Neuronal stem cell (in vitro differentiated cells): ENCODE measurements at regions not wholly inside any gene's neighbourhood (a gene's known extent, or its start where the extent isn't known, plus 50 kb on each side); places are given as distances from the start of the nearest gene placed in this dataset.

ENCODE experiments used
- DNase-seq: peaks from one replicate; pipeline ENCODE4 v3.0.0-alpha.2; 2013; ENCODE audit warnings: low spot score
- H2AFZ ChIP-seq: one replicate; pipeline ENCODE4 v1.6.1; 2013; ENCODE audit warnings: mild to moderate bottlenecking, low read length, inconsistent platforms
- H2AK5ac ChIP-seq: 2 replicates; pipeline ENCODE4 v1.6.1; 2013; ENCODE audit warnings: low read depth, mild to moderate bottlenecking, inconsistent platforms, low read length, moderate library complexity, mixed read lengths
- H2BK120ac ChIP-seq: 2 replicates; pipeline ENCODE4 v1.6.1; 2013; ENCODE audit warnings: low read depth, mild to moderate bottlenecking, inconsistent platforms, low read length, moderate library complexity, mixed read lengths
- H2BK12ac ChIP-seq: one replicate; pipeline ENCODE4 v1.6.1; 2013; ENCODE audit warnings: low read length, inconsistent platforms
- H2BK15ac ChIP-seq: 2 replicates; pipeline ENCODE4 v1.6.1; 2013; ENCODE audit warnings: mild to moderate bottlenecking, low read length, inconsistent platforms, mixed read lengths
- H2BK5ac ChIP-seq: one replicate; pipeline ENCODE4 v1.6.1; 2013; ENCODE audit warnings: inconsistent platforms, mild to moderate bottlenecking, low read length, moderate library complexity
- H3K14ac ChIP-seq: one replicate; pipeline ENCODE4 v1.6.1; 2013; ENCODE audit warnings: low read length, inconsistent platforms
- H3K18ac ChIP-seq: 2 replicates; pipeline ENCODE4 v1.6.1; 2013; ENCODE audit warnings: low read length, inconsistent platforms
- H3K23ac ChIP-seq: 2 replicates; pipeline ENCODE4 v1.6.1; 2013; ENCODE audit warnings: low read depth, mild to moderate bottlenecking, mixed read lengths, low read length, inconsistent platforms; ENCODE audit not compliant: poor library complexity
- H3K27ac ChIP-seq: replicated peaks from 3 replicates; pipeline ENCODE4 v1.5.1; 2013; ENCODE audit warnings: low read length, inconsistent platforms
- H3K27me3 ChIP-seq, 3 experiments: 2 replicates each; pipeline ENCODE4 v1.6.1; 2013; ENCODE audit warnings: low read length in 3 of 3, mild to moderate bottlenecking in 2 of 3, inconsistent platforms in 1 of 3, low read depth in 1 of 3, mixed read lengths in 1 of 3, moderate library complexity in 1 of 3; ENCODE audit not compliant: control insufficient read depth in 3 of 3, insufficient read depth in 3 of 3
- H3K36me3 ChIP-seq, 2 donors: replicated peaks in 1 of 2; 2 replicates each; pipeline ENCODE4 v1.6.1; 2013; ENCODE audit warnings: low read length in 2 of 2; ENCODE audit not compliant: control insufficient read depth in 2 of 2, insufficient read depth in 2 of 2
- H3K4ac ChIP-seq: 2 replicates; pipeline ENCODE4 v1.6.1; 2013; ENCODE audit warnings: inconsistent platforms, mild to moderate bottlenecking, low read length, moderate library complexity
- H3K4me1 ChIP-seq, 2 donors: 1 replicate in 1 of 2; 2 replicates in 1 of 2; pipeline ENCODE4 v1.6.1; 2013; ENCODE audit warnings: low read length in 2 of 2, low read depth in 1 of 2; ENCODE audit not compliant: control insufficient read depth in 2 of 2, insufficient read depth in 1 of 2
- H3K4me2 ChIP-seq: one replicate; pipeline ENCODE4 v1.6.1; 2013; ENCODE audit warnings: mild to moderate bottlenecking, low read length, inconsistent platforms; ENCODE audit not compliant: insufficient read depth, poor library complexity, severe bottlenecking
- H3K4me3 ChIP-seq, 2 donors: 2 replicates each; pipeline ENCODE4 v1.5.1; 2013; ENCODE audit warnings: low read length in 2 of 2, mild to moderate bottlenecking in 2 of 2, inconsistent platforms in 1 of 2, moderate library complexity in 1 of 2
- H3K79me1 ChIP-seq: one replicate; pipeline ENCODE4 v1.6.1; 2013; ENCODE audit warnings: low read depth, mild to moderate bottlenecking, inconsistent platforms, low read length, moderate library complexity
- H3K9ac ChIP-seq: one replicate; pipeline ENCODE4 v1.6.1; 2013; ENCODE audit warnings: mild to moderate bottlenecking, low read depth, low read length, inconsistent platforms; ENCODE audit not compliant: poor library complexity
- H3K9me3 ChIP-seq, 2 donors: replicated peaks in 1 of 2; 2 replicates each; pipeline versions ENCODE3 to v1.6.1; 2013; ENCODE audit warnings: low read length in 2 of 2, mild to moderate bottlenecking in 2 of 2, inconsistent platforms in 1 of 2, low read depth in 1 of 2, mixed read lengths in 1 of 2, moderate library complexity in 1 of 2; ENCODE audit not compliant: control insufficient read depth in 2 of 2, insufficient read depth in 1 of 2
- H4K8ac ChIP-seq: one replicate; pipeline ENCODE4 v1.6.1; 2013; ENCODE audit warnings: low read depth, mild to moderate bottlenecking, inconsistent platforms, low read length, moderate library complexity
- H4K91ac ChIP-seq: one replicate; pipeline ENCODE4 v1.6.1; 2013; ENCODE audit warnings: low read length, low read depth, mild to moderate bottlenecking, inconsistent platforms; ENCODE audit not compliant: poor library complexity
- WGBS, 2 donors: extraction: QIAGEN DNeasy Blood & Tissue Kit; methylation state at CpG; one replicate each; pipeline ENCODE4 v1.1.7; 2013; ENCODE audit warnings: missing lambda C conversion rate in 2 of 2, mixed read lengths in 1 of 2; ENCODE audit not compliant: insufficient read length in 2 of 2, insufficient replicate concordance in 1 of 2; ENCODE audit errors: extremely low coverage in 2 of 2; 5-methylcytosine and 5-hydroxymethylcytosine counted together

DNA sequence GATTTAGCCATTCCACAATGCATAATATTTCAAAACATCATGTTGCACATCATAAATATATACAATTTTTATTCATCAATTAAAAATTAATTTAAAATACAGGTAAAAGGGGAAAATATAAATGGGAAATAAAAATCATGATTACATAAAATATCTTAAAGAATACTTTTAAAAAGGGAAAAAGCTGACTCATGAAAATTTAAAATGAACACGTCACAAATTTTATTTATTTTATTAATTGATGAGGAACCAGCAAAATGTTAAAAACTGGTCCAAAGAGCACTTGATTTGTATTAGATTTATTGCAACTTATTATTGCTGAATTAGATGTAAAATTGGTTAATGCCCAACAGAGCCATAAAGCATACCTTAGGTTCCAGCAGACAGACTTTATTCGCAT lies 78.5 kb upstream of the ANK2 start:
- no peak overlapping the region for H4K8ac ChIP-seq
- H3K27ac ChIP-seq, result no peak overlapping the region
- no peaks in the 10 kb centered on the region for H3K79me1 ChIP-seq
- no peak overlapping the region for H2AK5ac ChIP-seq
- no peak overlapping the region for H3K4ac ChIP-seq
- no peak overlapping the region for H3K23ac ChIP-seq
- no peak overlapping the region for H2BK120ac ChIP-seq
- no peak overlapping the region for H3K9ac ChIP-seq
- no peak for DNase-seq
- no peak overlapping the region for H2BK15ac ChIP-seq
- no peak overlapping the region for H2BK5ac ChIP-seq
- no peak overlapping the region for H2BK12ac ChIP-seq
- H3K36me3 ChIP-seq, result no peaks in the 10 kb centered on the region
- H3K4me2 ChIP-seq, result no peak overlapping the region
- no peak overlapping the region for H3K4me3 ChIP-seq
- H3K14ac ChIP-seq, result no peak overlapping the region
- no peak overlapping the region for H4K91ac ChIP-seq
- H3K4me1 ChIP-seq, result peaks cover 3 to 8% of the 10 kb centered on the region in 2 donors
- WGBS, 2 donors, result no CpG with 5 or more reads among the region's 2 CpGs
- H2AFZ ChIP-seq, result no peak overlapping the region
- no peak overlapping the region for H3K18ac ChIP-seq
- H3K27me3 ChIP-seq, result no peaks in the 10 kb centered on the region
- H3K9me3 ChIP-seq, result no peaks in the 10 kb centered on the region

DNA sequence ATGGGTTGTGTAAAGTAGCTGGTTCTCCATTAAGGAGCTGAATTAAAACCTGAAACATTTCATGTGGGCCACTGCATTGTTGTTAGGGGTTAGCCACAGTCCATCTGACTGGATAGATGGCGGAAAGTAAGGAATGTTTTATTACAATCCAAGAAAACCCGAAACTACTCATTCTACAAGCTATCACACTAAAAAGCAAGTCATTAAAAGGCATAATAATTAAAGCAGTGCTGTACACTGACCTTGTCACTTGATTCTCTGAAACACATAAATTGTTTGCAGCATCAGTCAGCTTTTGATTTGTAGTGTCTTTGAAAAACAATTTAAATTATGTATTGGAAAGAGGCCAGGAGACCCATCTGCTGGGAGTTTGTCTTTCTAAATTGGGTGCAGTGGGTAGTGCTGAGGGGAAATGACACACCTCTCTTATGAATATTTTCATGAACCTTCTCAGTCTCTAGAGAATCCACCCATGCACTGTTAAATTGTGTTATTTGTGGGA lies 75.7 kb upstream of the ANK2 start:
- H3K18ac ChIP-seq, result no peak overlapping the region
- no peak overlapping the region for H2BK5ac ChIP-seq
- H2AK5ac ChIP-seq, result no peak overlapping the region
- no peak overlapping the region for H3K4ac ChIP-seq
- H3K4me3 ChIP-seq, result no peak overlapping the region
- H2BK120ac ChIP-seq, result no peak overlapping the region
- no peak overlapping the region for H3K14ac ChIP-seq
- peaks cover 0 to 2% of the 10 kb centered on the region in 2 donors for H3K9me3 ChIP-seq
- no peaks in the 10 kb centered on the region for H3K79me1 ChIP-seq
- no peak overlapping the region for H4K8ac ChIP-seq
- no peak overlapping the region for H4K91ac ChIP-seq
- H3K36me3 ChIP-seq, result no peaks in the 10 kb centered on the region
- no peak for DNase-seq
- H2AFZ ChIP-seq, result no peak overlapping the region
- H3K23ac ChIP-seq, result no peak overlapping the region
- H2BK15ac ChIP-seq, result no peak overlapping the region
- WGBS, 2 donors, result no CpG with 5 or more reads among the region's 2 CpGs
- H3K27ac ChIP-seq, result no peak overlapping the region
- H2BK12ac ChIP-seq, result no peak overlapping the region
- no peak overlapping the region for H3K9ac ChIP-seq
- H3K4me2 ChIP-seq, result no peak overlapping the region
- no peaks in the 10 kb centered on the region for H3K4me1 ChIP-seq
- no peaks in the 10 kb centered on the region for H3K27me3 ChIP-seq

DNA sequence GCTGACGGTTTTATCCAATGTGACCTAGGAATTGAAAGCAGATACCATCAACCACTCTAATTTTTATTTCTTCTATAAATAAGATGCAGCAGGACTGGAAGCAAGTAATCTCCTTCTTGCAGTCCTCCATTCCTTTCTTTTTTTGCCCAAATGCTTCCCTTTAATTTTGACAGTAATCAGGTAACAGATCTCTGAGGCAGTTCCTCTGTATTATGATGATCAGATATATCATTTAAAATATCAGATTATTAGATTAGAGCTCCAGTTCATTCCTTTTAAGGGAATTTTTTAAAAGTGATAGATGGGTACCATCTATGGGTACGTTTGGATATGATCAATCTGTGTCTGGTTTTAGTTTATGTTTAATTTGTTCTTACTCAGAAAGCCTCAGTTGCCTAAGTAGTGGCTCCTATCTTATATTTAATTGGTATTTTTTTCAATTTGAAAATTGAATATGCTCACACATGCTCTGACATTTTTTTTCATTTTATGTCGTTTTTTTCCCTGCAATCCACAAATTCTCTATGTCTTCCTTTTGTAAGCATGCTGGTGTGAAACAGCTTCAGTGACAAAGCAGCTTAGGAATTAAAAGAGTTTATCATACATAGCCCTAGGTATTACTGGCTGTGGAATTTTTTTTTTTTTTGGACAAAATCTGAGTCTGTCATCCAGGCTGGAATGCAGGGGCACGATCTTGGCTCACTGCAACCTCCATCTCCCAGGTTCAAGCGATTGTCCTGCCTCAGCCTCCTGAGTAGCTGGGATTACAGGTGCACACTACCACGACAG lies 73.7 kb upstream of the ANK2 start:
- Histone ChIP-seq H2BK15ac (no peak overlapping the region), H3K4me1 (peaks cover 0 to 1% of the 10 kb centered on the region in 2 donors), H3K79me1 (no peaks in the 10 kb centered on the region), H3K14ac (no peak overlapping the region), H3K27me3 (no peaks in the 10 kb centered on the region), H2AK5ac (no peak overlapping the region), H2BK120ac (no peak overlapping the region), H3K18ac (no peak overlapping the region), H3K23ac (no peak overlapping the region), H3K4me2 (no peak overlapping the region), H3K4me3 (no peak overlapping the region), H3K4ac (no peak overlapping the region), H2BK5ac (no peak overlapping the region), H3K9ac (no peak overlapping the region), H3K9me3 (peaks cover 5 to 9% of the 10 kb centered on the region in 2 donors), H4K8ac (no peak overlapping the region), H4K91ac (no peak overlapping the region), H2AFZ (no peak overlapping the region), H2BK12ac (no peak overlapping the region), H3K36me3 (no peaks in the 10 kb centered on the region), H3K27ac (no peak overlapping the region)
- DNase-seq, result no peak
- no CpG with 5 or more reads among the region's 6 CpGs for WGBS, 2 donors

DNA sequence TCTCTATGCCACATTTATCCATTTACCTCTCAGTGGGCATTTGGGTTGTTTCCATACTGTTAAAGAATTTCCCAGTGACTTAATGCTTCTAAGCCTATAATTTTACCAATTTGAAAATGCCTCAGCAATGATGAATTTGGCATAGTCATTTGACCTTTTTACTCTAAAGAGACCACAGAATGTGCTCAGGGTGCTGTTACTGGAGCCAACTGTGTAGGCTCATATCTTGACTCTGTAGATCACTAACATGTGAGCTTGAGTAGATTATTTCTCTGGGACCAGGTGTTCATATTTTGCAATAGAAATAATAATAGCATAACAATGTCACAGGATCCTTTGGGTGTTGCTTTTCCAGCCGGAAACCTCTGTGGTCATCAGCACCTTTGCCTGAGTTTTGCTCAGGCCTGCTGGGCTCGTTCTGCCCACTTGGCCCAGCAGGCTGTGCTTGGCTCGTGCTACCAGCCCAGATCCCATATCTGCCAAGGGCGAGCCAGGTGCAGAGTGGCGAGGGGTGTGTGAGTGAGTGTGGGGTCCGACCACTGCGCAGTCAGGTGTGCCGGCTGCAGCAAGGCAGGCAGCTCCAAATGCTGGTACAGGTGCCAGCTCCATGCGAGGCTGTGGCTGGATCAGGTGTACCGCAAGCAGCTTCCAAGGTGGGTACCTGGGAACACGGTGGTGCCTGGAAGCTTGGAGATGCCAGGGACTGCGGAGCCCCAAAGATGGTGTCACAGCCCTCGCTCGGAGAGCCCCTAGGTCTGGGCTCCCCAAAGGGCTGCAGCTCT lies 70.6 kb upstream of the ANK2 start:
- Histone ChIP-seq H3K9me3 (peaks cover 5 to 9% of the 10 kb centered on the region in 2 donors), H3K23ac (no peak overlapping the region), H2BK5ac (no peak overlapping the region), H4K91ac (no peak overlapping the region), H3K27me3 (no peaks in the 10 kb centered on the region), H4K8ac (no peak overlapping the region), H2BK15ac (no peak overlapping the region), H3K4me2 (no peak overlapping the region), H3K9ac (no peak overlapping the region), H3K4ac (no peak overlapping the region), H2BK12ac (no peak overlapping the region), H3K4me1 (peaks cover 0 to 1% of the 10 kb centered on the region in 2 donors), H2BK120ac (no peak overlapping the region), H2AK5ac (peak overlapping the region; percentile 1), H3K27ac (no peak overlapping the region), H2AFZ (no peak overlapping the region), H3K79me1 (no peaks in the 10 kb centered on the region), H3K4me3 (no peak overlapping the region), H3K18ac (peak overlapping the region; percentile 2), H3K36me3 (no peaks in the 10 kb centered on the region), H3K14ac (no peak overlapping the region)
- no peak for DNase-seq
- no CpG with 5 or more reads among the region's 14 CpGs for WGBS, 2 donors
